K562 (cell line): ENCODE measurements at regions not wholly inside any gene's neighbourhood (a gene's known extent, or its start where the extent isn't known, plus 50 kb on each side); places are given as distances from the start of the nearest gene placed in this dataset.

Source experiments
- ATAC-seq: fragments of 200-7000 bp; cut with Tn5 transposase; 3 replicates; pipeline ENCODE4 v1.9.1; 2020; ENCODE audit warnings: moderate library complexity
- BruUV-seq: library from RNA; stranded (reverse); fragments of 400-500 nt; replicated peaks from 2 replicates; lab custom pipeline; 2021; lab: Mats Ljungman, UMichigan
- CTCF ChIA-PET: fragments of 300-600 bp; formaldehyde crosslinking; extraction: SDS; loops from one replicate; lab custom pipeline; 2021; ENCODE audit warnings: low intra/inter-chr PET ratio; lab: Yijun Ruan, JAX
- POLR2A ChIA-PET: fragments of 300-600, 350-650 bp; sonication (Branson Sonifier 250); formaldehyde crosslinking; extraction: SDS; loops from one replicate; lab custom pipeline; 2021; ENCODE audit warnings: antibody characterized with exemption, inconsistent platforms; lab: Yijun Ruan, JAX
- DNase-seq, 4 experiments: peaks; one replicate each; pipeline versions ENCODE4 v3.0.0 to v3.0.0-alpha.2; 2011 to 2018; ENCODE audit warnings: low spot score in 3 of 4, mixed read lengths in 3 of 4; ENCODE audit errors: extremely low read depth in 1 of 4
- FAIRE-seq: peaks from 2 replicates; lab custom pipeline; 2011; peaks lifted over from hg19 to GRCh38; lab: Jason Lieb, UNC
- H2AFZ ChIP-seq: 2 replicates; pipeline ENCODE4 v1.6.0; 2011; ENCODE audit warnings: low read depth, low read length, control low read depth, inconsistent platforms
- H3K27ac ChIP-seq: fragments of 200-600 bp; 3 replicates; pipeline ENCODE4 v1.8.0; 2011; ENCODE audit warnings: low read depth, mild to moderate bottlenecking, control low read depth, inconsistent platforms, low read length, moderate library complexity, mixed read lengths; ENCODE audit errors: extremely low read depth
- H3K27me3 ChIP-seq, 2 experiments: fragments of 300-600 bp in 1 of 2; 2 replicates in 1 of 2; 3 replicates in 1 of 2; pipeline versions ENCODE4 v1.6.0 to v1.8.0; 2011; ENCODE audit warnings: inconsistent platforms in 2 of 2, low read length in 2 of 2, mild to moderate bottlenecking in 1 of 2, mixed read lengths in 1 of 2, moderate library complexity in 1 of 2; ENCODE audit not compliant: control insufficient read depth in 2 of 2, insufficient read depth in 2 of 2
- H3K36me3 ChIP-seq: fragments of 300-600 bp; 3 replicates; pipeline ENCODE4 v1.8.0; 2011; ENCODE audit warnings: mild to moderate bottlenecking, low read length, inconsistent platforms; ENCODE audit not compliant: control insufficient read depth, insufficient read depth
- H3K4me1 ChIP-seq, 2 experiments: fragments of 200-600 bp in 1 of 2; replicated peaks in 1 of 2; 2 replicates in 1 of 2; 3 replicates in 1 of 2; pipeline versions ENCODE4 v1.5.1 to v1.8.0; 2011; ENCODE audit warnings: inconsistent platforms in 2 of 2, low read length in 2 of 2, mild to moderate bottlenecking in 1 of 2, mixed read lengths in 1 of 2, moderate library complexity in 1 of 2; ENCODE audit not compliant: control insufficient read depth in 2 of 2, insufficient read depth in 2 of 2
- H3K4me2 ChIP-seq: 2 replicates; pipeline ENCODE4 v1.6.1; 2011; ENCODE audit warnings: low read length, control low read depth, inconsistent platforms, mixed read lengths; ENCODE audit not compliant: insufficient read depth
- H3K4me3 ChIP-seq: fragments of 200-600 bp; sonication (generic), shearing (Covaris generic); 2 replicates; pipeline ENCODE4 v1.5.1; 2016; ENCODE audit warnings: control low read depth, inconsistent platforms
- H3K79me2 ChIP-seq: fragments of 200-600 bp; 3 replicates; pipeline ENCODE4 v1.8.0; 2011; ENCODE audit warnings: low read length, inconsistent platforms; ENCODE audit not compliant: control insufficient read depth, insufficient read depth
- H3K9ac ChIP-seq, 2 experiments: 2 replicates each; pipeline versions ENCODE4 v1.6.0 to v1.6.1; 2011; ENCODE audit warnings: low read depth in 2 of 2, low read length in 2 of 2, control low read depth in 1 of 2, inconsistent platforms in 1 of 2, mild to moderate bottlenecking in 1 of 2, mixed read lengths in 1 of 2; ENCODE audit not compliant: insufficient read depth in 1 of 2
- H3K9me1 ChIP-seq: one replicate; pipeline ENCODE4 v1.6.0; 2011; ENCODE audit warnings: inconsistent platforms, mild to moderate bottlenecking, low read length, moderate library complexity; ENCODE audit not compliant: control insufficient read depth, insufficient read depth
- H3K9me3 ChIP-seq: replicated peaks from 2 replicates; pipeline ENCODE4 v1.5.1; 2011; ENCODE audit warnings: low read depth, low read length, inconsistent platforms; ENCODE audit not compliant: control insufficient read depth, insufficient read depth
- H4K20me1 ChIP-seq: replicated peaks from 2 replicates; pipeline ENCODE4 v1.6.1; 2011; ENCODE audit warnings: low read length, inconsistent platforms, mixed read lengths; ENCODE audit not compliant: control insufficient read depth, insufficient read depth
- ARID2 ChIP-seq: fragments of 450-650 bp; IDR thresholded peaks from 2 replicates; pipeline ENCODE4 v1.6.1; 2017; ENCODE audit warnings: antibody characterized with exemption, mild to moderate bottlenecking
- BRCA1 ChIP-seq, 2 experiments: fragments of 450-650 bp in 1 of 2; sonication (generic) in 1 of 2; formaldehyde crosslinking in 1 of 2; IDR thresholded peaks; 2 replicates each; pipeline versions ENCODE4 v1.5.0 to v1.6.1; 2017 to 2020; ENCODE audit warnings: mild to moderate bottlenecking in 1 of 2, missing genetic modification reagents in 1 of 2
- BRF1 ChIP-seq: IDR thresholded peaks from 3 replicates; pipeline ENCODE4 v1.6.1; 2011; ENCODE audit warnings: borderline replicate concordance, mild to moderate bottlenecking; ENCODE audit not compliant: insufficient read length; ENCODE audit errors: extremely low read depth
- CEBPG ChIP-seq, 3 experiments: fragments of 200-800 bp in 1 of 3; sonication (Bioruptor generic) in 1 of 3; sonication (generic) in 1 of 3; formaldehyde crosslinking in 1 of 3; IDR thresholded peaks in 2 of 3; conservative IDR thresholded peaks in 1 of 3; 2 replicates each; pipeline versions ENCODE4 v1.6.1 to v1.8.0; 2016 to 2022; ENCODE audit warnings: missing compliant biosample characterization in 2 of 3, missing genetic modification characterization in 2 of 3, mild to moderate bottlenecking in 1 of 3, missing genetic modification reagents in 1 of 3
- DMBX1 ChIP-seq: fragments of 250-450 bp; sonication (Bioruptor Pico); IDR thresholded peaks from 2 replicates; pipeline ENCODE4 v1.8.0; 2022; ENCODE audit warnings: inconsistent platforms, mild to moderate bottlenecking, moderate library complexity, borderline replicate concordance
- EGR1 ChIP-seq: fragments of 450-650 bp; conservative IDR thresholded peaks from 2 replicates; pipeline ENCODE4 v1.6.1; 2017; ENCODE audit warnings: mild to moderate bottlenecking
- HMGN3 ChIP-seq: IDR thresholded peaks from 2 replicates; pipeline ENCODE4 v1.6.1; 2011; ENCODE audit warnings: borderline replicate concordance, low read depth, mild to moderate bottlenecking, mixed read lengths, low read length; ENCODE audit not compliant: insufficient read length; ENCODE audit errors: extremely low read depth
- KHSRP ChIP-seq: fragments of 450-650 bp; IDR thresholded peaks from 2 replicates; pipeline ENCODE4 v1.6.1; 2017
- L3MBTL2 ChIP-seq: fragments of 450-650 bp; IDR thresholded peaks from 2 replicates; pipeline ENCODE4 v1.6.1; 2016; ENCODE audit warnings: mild to moderate bottlenecking, moderate library complexity
- LARP7 ChIP-seq: fragments of 450-650 bp; IDR thresholded peaks from 2 replicates; pipeline ENCODE4 v1.6.1; 2016
- NCOA4 ChIP-seq: fragments of 450-650 bp; IDR thresholded peaks from 2 replicates; pipeline ENCODE4 v1.6.1; 2018; ENCODE audit warnings: mild to moderate bottlenecking; ENCODE audit not compliant: partially characterized antibody
- NFE2 ChIP-seq: IDR thresholded peaks from 2 replicates; pipeline ENCODE4 v1.6.1; 2014; ENCODE audit warnings: antibody characterized with exemption, low read depth
- PTRF ChIP-seq: fragments of 450-650 bp; IDR thresholded peaks from 2 replicates; pipeline ENCODE4 v1.6.1; 2016; ENCODE audit warnings: mild to moderate bottlenecking, missing genetic modification characterization, missing compliant biosample characterization
- SMAD1 ChIP-seq: fragments of 150-350 bp; IDR thresholded peaks from 2 replicates; pipeline ENCODE4 v1.6.1; 2014; ENCODE audit warnings: low read length, low read depth; ENCODE audit not compliant: partially characterized antibody
- ZBTB1 ChIP-seq: sonication (generic); formaldehyde crosslinking; IDR thresholded peaks from 2 replicates; pipeline ENCODE4 v1.8.1; 2023; ENCODE audit warnings: missing genetic modification reagents, low read depth, mild to moderate bottlenecking, borderline replicate concordance
- ZBTB9 ChIP-seq: fragments of 450-650 bp; formaldehyde crosslinking; IDR thresholded peaks from 2 replicates; pipeline ENCODE4 v1.4.0; 2020; ENCODE audit warnings: mild to moderate bottlenecking, moderate library complexity
- ZNF134 ChIP-seq: fragments of 250-450 bp; sonication (Bioruptor Pico); conservative IDR thresholded peaks from 2 replicates; pipeline ENCODE4 v1.4.0; 2020
- ZNF197 ChIP-seq: fragments of 200-800 bp; sonication (Bioruptor generic); IDR thresholded peaks from 2 replicates; pipeline ENCODE4 v1.6.1; 2016; ENCODE audit warnings: low read depth, missing genetic modification characterization, missing compliant biosample characterization
- ZNF324 ChIP-seq: fragments of 250-450 bp; sonication (Bioruptor Pico); IDR thresholded peaks from 2 replicates; pipeline ENCODE4 v1.4.0; 2020; ENCODE audit warnings: mild to moderate bottlenecking
- WGBS: fragments of 100-300 bp; shearing (Covaris generic); methylation state at CpG from one replicate; pipeline ENCODE4 v1.1.6; 2016; ENCODE audit warnings: low coverage, mixed read lengths; ENCODE audit not compliant: insufficient coverage; ENCODE audit errors: missing lambda C conversion rate; 5-methylcytosine and 5-hydroxymethylcytosine counted together
- in situ Hi-C: fragments of 300-500 bp; cut with MboI; formaldehyde crosslinking; loops from 4 replicates; pipeline ENCODE4 v1.15.0; 2018; ENCODE audit warnings: inconsistent platforms, mixed read lengths
- intact Hi-C: fragments of 100-400 bp; cut with micrococcal nuclease; formaldehyde crosslinking; loops from 2 replicates; pipeline ENCODE4 v1.14.2; 2022
- TF ChIP-seq, protein P1 (sequence below): fragments of 250-450 bp; sonication (Bioruptor Pico); IDR thresholded peaks from 2 replicates; pipeline ENCODE4 v1.5.0; 2021

DNA sequence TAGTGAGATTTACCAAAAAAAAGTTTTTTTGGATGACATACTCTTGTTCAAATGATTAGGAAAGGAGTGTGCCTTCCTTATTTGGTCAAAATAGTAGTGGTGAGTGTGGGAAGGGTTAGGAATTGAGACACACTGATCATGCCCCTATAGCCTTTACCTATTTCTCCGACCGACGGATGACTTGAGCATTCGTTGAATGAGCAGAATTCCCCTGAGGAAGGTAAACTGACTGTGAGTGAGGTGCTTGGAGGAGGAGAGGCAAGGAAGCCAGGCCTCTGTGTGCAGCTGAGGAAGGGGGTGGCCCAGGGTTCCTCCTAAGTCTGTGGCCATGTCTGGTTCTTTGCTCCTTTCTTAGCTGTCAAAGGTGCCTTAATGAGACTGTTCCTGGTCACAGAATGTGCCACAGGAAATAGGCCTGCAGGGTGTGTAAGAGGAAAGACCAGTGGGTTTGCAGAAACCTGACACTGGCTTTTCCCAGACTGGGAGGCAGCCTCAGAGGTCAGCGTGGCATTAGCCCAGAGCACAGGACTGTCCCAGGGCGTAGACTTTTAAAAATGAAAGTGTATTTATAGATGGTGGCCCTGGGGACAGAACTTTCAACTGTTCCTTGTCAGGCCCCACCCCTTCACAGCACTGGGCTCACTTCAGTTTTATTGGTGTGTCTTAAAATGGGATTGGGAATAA, 307.7 kb upstream of the C2CD4B start (continued):
- TF ChIP-seq EGR1 (no peak), CEBPG (CRISPR knock-in tag; IDR thresholded peaks at IDR 0.05) (no peak), CEBPG (tag; conservative IDR thresholded peaks at IDR 0.05 in 1 of 2, IDR thresholded peaks at IDR 0.05 in 1 of 2) (no peak), ZNF324 (no peak), BRCA1 (IDR thresholded peaks at IDR 0.05) (no peak), BRCA1 (CRISPR knock-in tag; IDR thresholded peaks at IDR 0.05) (no peak), ZNF134 (CRISPR knock-in tag) (no peak), NCOA4 (no peak), NFE2 (no peak)

DNA sequence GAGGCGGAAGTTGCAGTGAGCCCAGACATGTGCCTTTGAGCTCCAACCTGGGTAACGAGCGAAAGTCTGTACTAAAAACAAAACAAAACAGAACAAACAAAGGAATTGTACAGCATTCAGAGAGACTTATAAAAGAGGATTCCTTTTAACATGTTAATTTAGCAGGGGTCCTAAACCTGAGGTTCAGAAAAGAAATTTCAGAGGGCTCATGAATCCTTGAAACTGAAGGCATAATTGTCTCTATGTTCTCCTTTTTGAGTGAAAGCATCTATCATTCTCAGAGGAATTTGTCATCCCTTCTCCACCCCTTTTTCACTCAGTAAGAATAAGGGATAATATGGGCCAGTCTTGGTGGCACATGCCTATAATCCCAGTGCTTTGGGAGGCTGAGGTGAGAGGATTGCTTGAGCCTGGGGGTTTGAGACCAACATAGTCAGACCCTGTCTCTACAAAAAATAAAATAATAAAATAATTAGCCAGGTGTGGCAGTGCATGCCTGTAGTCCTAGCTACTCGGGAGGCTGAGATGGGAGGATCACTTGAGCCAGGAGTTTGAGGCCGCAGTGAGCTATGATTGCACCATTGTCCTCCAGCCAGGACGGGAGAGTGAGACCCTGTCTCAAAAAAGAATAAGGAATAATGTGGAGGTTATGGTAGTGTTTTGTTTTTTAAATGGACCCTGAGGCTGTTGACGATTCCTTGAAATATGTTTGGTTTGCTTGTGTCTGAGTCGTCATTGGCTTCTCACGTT, 309.1 kb upstream of the C2CD4B start:
- Histone ChIP-seq H3K4me1 (no peaks in the 10 kb centered on the region), H3K27me3 (peaks cover 2 to 12% of the 10 kb centered on the region in 2 experiments; a peak in 2 of 5 replicates), H3K4me3 (no peak overlapping the region), H3K27ac (no peak overlapping the region), H4K20me1 (no peaks in the 10 kb centered on the region), H3K9me1 (no peaks in the 10 kb centered on the region), H3K9ac (no peak overlapping the region), H3K9me3 (no peaks in the 10 kb centered on the region), H3K36me3 (no peaks in the 10 kb centered on the region), H2AFZ (no peak overlapping the region), H3K4me2 (no peak overlapping the region), H3K79me2 (no peaks in the 10 kb centered on the region)
- BruUV-seq: no TSS peak
- DNase-seq (no peak), FAIRE-seq (no peak), ATAC-seq (no peak)
- ChIA-PET CTCF (no interaction called here), POLR2A (no interaction called here)
- 1% methylated on average over 9 of the region's 9 CpGs for WGBS
- in situ Hi-C loops (no loop called here), intact Hi-C loops (no loop called here)
- TF ChIP-seq PTRF (tag) (no peak), KHSRP (no peak), SMAD1 (no peak), DMBX1 (CRISPR knock-in tag) (no peak), HMGN3 (no peak), L3MBTL2 (no peak), BRF1 (no peak), ZNF197 (CRISPR knock-in tag) (no peak), ARID2 (no peak), LARP7 (no peak), ZBTB9 (CRISPR knock-in tag) (no peak), ZBTB1 (no peak)
- TF ChIP-seq, protein P1, sequence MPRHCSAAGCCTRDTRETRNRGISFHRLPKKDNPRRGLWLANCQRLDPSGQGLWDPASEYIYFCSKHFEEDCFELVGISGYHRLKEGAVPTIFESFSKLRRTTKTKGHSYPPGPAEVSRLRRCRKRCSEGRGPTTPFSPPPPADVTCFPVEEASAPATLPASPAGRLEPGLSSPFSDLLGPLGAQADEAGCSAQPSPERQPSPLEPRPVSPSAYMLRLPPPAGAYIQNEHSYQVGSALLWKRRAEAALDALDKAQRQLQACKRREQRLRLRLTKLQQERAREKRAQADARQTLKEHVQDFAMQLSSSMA: no peak
